H9 (cell line): ENCODE measurements at regions not wholly inside any gene's neighbourhood (a gene's known extent, or its start where the extent isn't known, plus 50 kb on each side); places are given as distances from the start of the nearest gene placed in this dataset.

Experiments used
- DNase-seq: peaks from one replicate; pipeline ENCODE4 v3.0.0-alpha.2; 2017
- H2AFZ ChIP-seq: one replicate; pipeline ENCODE4 v1.6.1; 2013; ENCODE audit warnings: mild to moderate bottlenecking, low read length, control low read depth, moderate library complexity
- H2AK5ac ChIP-seq: 2 replicates; pipeline ENCODE4 v1.6.1; 2013; ENCODE audit warnings: low read length, control low read depth, mixed read lengths; ENCODE audit not compliant: insufficient read length
- H2BK120ac ChIP-seq: one replicate; pipeline ENCODE4 v1.6.1; 2013; ENCODE audit warnings: low read depth, mild to moderate bottlenecking, low read length, control low read depth, inconsistent platforms; ENCODE audit not compliant: poor library complexity, severe bottlenecking
- H2BK12ac ChIP-seq: 2 replicates; pipeline ENCODE4 v1.6.1; 2013; ENCODE audit warnings: low read length, control low read depth, mixed read lengths, low read depth; ENCODE audit not compliant: insufficient read length
- H2BK15ac ChIP-seq: 2 replicates; pipeline ENCODE4 v1.6.1; 2013; ENCODE audit warnings: low read depth, low read length, control low read depth
- H2BK20ac ChIP-seq: one replicate; pipeline ENCODE4 v1.6.1; 2013; ENCODE audit warnings: low read depth, mild to moderate bottlenecking, low read length, control low read depth, inconsistent platforms; ENCODE audit not compliant: poor library complexity, severe bottlenecking
- H2BK5ac ChIP-seq: 2 replicates; pipeline ENCODE4 v1.6.1; 2013; ENCODE audit warnings: low read length, control low read depth, mixed read lengths; ENCODE audit not compliant: insufficient read length
- H3K14ac ChIP-seq: 2 replicates; pipeline ENCODE4 v1.6.1; 2013; ENCODE audit warnings: low read length, control low read depth; ENCODE audit not compliant: insufficient read depth
- H3K18ac ChIP-seq: 2 replicates; pipeline ENCODE4 v1.6.1; 2013; ENCODE audit warnings: low read depth, mild to moderate bottlenecking, mixed read lengths, low read length, control low read depth; ENCODE audit not compliant: insufficient read length
- H3K23ac ChIP-seq: 2 replicates; pipeline ENCODE4 v1.6.1; 2013; ENCODE audit warnings: low read length, control low read depth, mixed read lengths, low read depth; ENCODE audit not compliant: insufficient read length
- H3K23me2 ChIP-seq: 2 replicates; pipeline ENCODE4 v1.6.1; 2013; ENCODE audit warnings: low read depth, mild to moderate bottlenecking, mixed read lengths, low read length, control low read depth; ENCODE audit not compliant: insufficient read length, poor library complexity, severe bottlenecking
- H3K27ac ChIP-seq: 2 replicates; pipeline ENCODE4 v1.5.1; 2013; ENCODE audit warnings: low read length, control low read depth, mixed read lengths, low read depth; ENCODE audit not compliant: insufficient read length
- H3K27me3 ChIP-seq: 2 replicates; pipeline ENCODE4 v1.6.1; 2013; ENCODE audit warnings: low read length, control low read depth, inconsistent platforms; ENCODE audit not compliant: insufficient read depth
- H3K4ac ChIP-seq: 2 replicates; pipeline ENCODE4 v1.6.1; 2013; ENCODE audit warnings: low read depth, mild to moderate bottlenecking, control low read depth, inconsistent platforms, low read length, moderate library complexity
- H3K4me1 ChIP-seq: 2 replicates; pipeline ENCODE4 v1.6.1; 2013; ENCODE audit warnings: low read length, control low read depth, inconsistent platforms; ENCODE audit not compliant: insufficient read depth
- H3K4me2 ChIP-seq: 2 replicates; pipeline ENCODE4 v1.6.1; 2013; ENCODE audit warnings: low read length, control low read depth, mixed read lengths; ENCODE audit not compliant: insufficient read length, insufficient read depth
- H3K56ac ChIP-seq: 2 replicates; pipeline ENCODE4 v1.6.1; 2013; ENCODE audit warnings: low read depth, mild to moderate bottlenecking, mixed read lengths, low read length, control low read depth; ENCODE audit not compliant: insufficient read length
- H3K79me1 ChIP-seq: 2 replicates; pipeline ENCODE4 v1.6.1; 2013; ENCODE audit warnings: low read depth, mild to moderate bottlenecking, moderate library complexity, low read length, control low read depth, inconsistent platforms; ENCODE audit not compliant: insufficient read depth, poor library complexity, severe bottlenecking
- H3K79me2 ChIP-seq: 2 replicates; pipeline ENCODE4 v1.6.1; 2013; ENCODE audit warnings: low read length, control low read depth, inconsistent platforms; ENCODE audit not compliant: insufficient read depth
- H3K9ac ChIP-seq: 2 replicates; pipeline ENCODE4 v1.6.1; 2013; ENCODE audit warnings: low read length, control low read depth, mixed read lengths; ENCODE audit not compliant: insufficient read length; ENCODE audit errors: extremely low read depth
- H3K9me3 ChIP-seq: one replicate; pipeline ENCODE4 v1.6.1; 2013; ENCODE audit warnings: low read depth, low read length, inconsistent platforms; ENCODE audit not compliant: control insufficient read depth
- H3T11ph ChIP-seq: one replicate; pipeline ENCODE4 v1.6.1; 2013; ENCODE audit warnings: mild to moderate bottlenecking, low read length, control low read depth, inconsistent platforms
- H4K20me1 ChIP-seq: one replicate; pipeline ENCODE4 v1.6.1; 2013; ENCODE audit not compliant: control insufficient read depth, insufficient read length, insufficient read depth
- H4K5ac ChIP-seq: 2 replicates; pipeline ENCODE4 v1.6.1; 2013; ENCODE audit warnings: low read depth, mild to moderate bottlenecking, mixed read lengths, low read length, control low read depth; ENCODE audit not compliant: insufficient read length
- H4K8ac ChIP-seq: replicated peaks from 2 replicates; pipeline ENCODE4 v1.6.1; 2013; ENCODE audit warnings: low read length, control low read depth, mixed read lengths, low read depth; ENCODE audit not compliant: insufficient read length
- H4K91ac ChIP-seq: 2 replicates; pipeline ENCODE4 v1.6.1; 2013; ENCODE audit warnings: low read depth, mild to moderate bottlenecking, moderate library complexity, mixed read lengths, low read length, control low read depth; ENCODE audit not compliant: insufficient read length
- H3K27ac Mint-ChIP-seq, 3 experiments: 2 replicates in 2 of 3; 3 replicates in 1 of 3; pipeline ENCODE4 v1.8.0; 2020 to 2021; ENCODE audit warnings: mixed read lengths in 3 of 3, mild to moderate bottlenecking in 1 of 3, moderate library complexity in 1 of 3
- H3K27me3 Mint-ChIP-seq: 2 replicates; pipeline ENCODE4 v1.8.0; 2021; ENCODE audit warnings: low read depth, mild to moderate bottlenecking, moderate library complexity, mixed read lengths
- H3K36me3 Mint-ChIP-seq, 3 experiments: 2 replicates in 2 of 3; 3 replicates in 1 of 3; pipeline ENCODE4 v1.8.0; 2020 to 2021; ENCODE audit warnings: low read depth in 3 of 3, mixed read lengths in 3 of 3; ENCODE audit not compliant: insufficient read depth in 1 of 3
- H3K4me1 Mint-ChIP-seq, 2 experiments: 2 replicates each; pipeline ENCODE4 v1.8.0; 2020; ENCODE audit warnings: mixed read lengths in 2 of 2
- H3K4me3 Mint-ChIP-seq, 2 experiments: 2 replicates in 1 of 2; 3 replicates in 1 of 2; pipeline ENCODE4 v1.8.0; 2020 to 2021; ENCODE audit warnings: mild to moderate bottlenecking in 2 of 2, mixed read lengths in 2 of 2, moderate library complexity in 1 of 2
- H3K9me3 Mint-ChIP-seq, 2 experiments: 2 replicates in 1 of 2; 3 replicates in 1 of 2; pipeline ENCODE4 v1.8.0; 2020; ENCODE audit warnings: mild to moderate bottlenecking in 2 of 2, mixed read lengths in 2 of 2, moderate library complexity in 1 of 2
- WGBS: extraction: QIAGEN DNeasy Blood & Tissue Kit; methylation state at CpG from one replicate; pipeline ENCODE4 v1.1.7; 2013; ENCODE audit warnings: missing lambda C conversion rate, low lambda C conversion rate, mixed read lengths; ENCODE audit not compliant: insufficient read length; ENCODE audit errors: extremely low coverage; 5-methylcytosine and 5-hydroxymethylcytosine counted together
- TF ChIP-seq, protein P1 (sequence below): fragments of 200-600 bp; sonication (generic); conservative IDR thresholded peaks from 3 replicates; pipeline ENCODE4 v1.8.0; 2021; ENCODE audit warnings: antibody characterized with exemption, mild to moderate bottlenecking

DNA sequence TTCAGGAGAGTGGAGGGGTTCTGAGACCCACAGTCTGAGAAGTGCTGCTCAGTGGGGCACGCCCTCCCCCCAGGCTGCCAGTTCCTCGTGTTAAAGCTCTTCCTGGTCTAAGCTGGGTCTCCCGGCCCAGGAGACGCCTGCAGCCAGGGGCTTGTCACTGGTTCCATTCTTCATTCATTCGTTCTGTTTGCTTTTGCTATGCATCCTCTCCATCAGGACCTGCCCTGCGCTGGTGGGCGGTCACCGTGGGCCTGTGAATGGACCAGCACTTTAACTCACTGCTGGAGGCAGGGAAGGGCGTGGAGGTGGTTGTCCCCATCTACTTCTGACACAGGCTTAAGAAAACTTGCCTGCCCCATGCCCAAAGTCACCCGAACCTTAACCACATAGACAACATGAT lies 272.8 kb upstream of the HDAC4 start:
- H3K79me1 ChIP-seq = no peaks in the 10 kb centered on the region
- H3K23ac ChIP-seq = no peak overlapping the region
- no peaks in the 10 kb centered on the region for H3K23me2 ChIP-seq
- H2BK12ac ChIP-seq = no peak overlapping the region
- no peak overlapping the region for H4K5ac ChIP-seq
- H2BK15ac ChIP-seq = no peak overlapping the region
- no peak overlapping the region for H4K91ac ChIP-seq
- no peak overlapping the region for H3K9ac ChIP-seq
- no peak overlapping the region for H3K4me2 ChIP-seq
- Mint-ChIP-seq H3K9me3 (no peaks in the 10 kb centered on the region), H3K27ac (0 out of 7 replicates have a peak overlapping the region, but pooled peaks of 1 of the 3 experiments have one; percentile 7), H3K36me3 (no peaks in the 10 kb centered on the region; a peak in 1 of 7 replicates), H3K27me3 (peaks cover 10% of the 10 kb centered on the region), H3K4me3 (no peak overlapping the region), H3K4me1 (no peaks in the 10 kb centered on the region)
- no peak overlapping the region for H2AK5ac ChIP-seq
- H3K18ac ChIP-seq = no peak overlapping the region
- no peak overlapping the region for H3K56ac ChIP-seq
- H3K27ac ChIP-seq = no peak overlapping the region
- no peaks in the 10 kb centered on the region for H4K20me1 ChIP-seq
- no peak overlapping the region for H3T11ph ChIP-seq
- H4K8ac ChIP-seq = no peak overlapping the region
- TF ChIP-seq, protein P1, sequence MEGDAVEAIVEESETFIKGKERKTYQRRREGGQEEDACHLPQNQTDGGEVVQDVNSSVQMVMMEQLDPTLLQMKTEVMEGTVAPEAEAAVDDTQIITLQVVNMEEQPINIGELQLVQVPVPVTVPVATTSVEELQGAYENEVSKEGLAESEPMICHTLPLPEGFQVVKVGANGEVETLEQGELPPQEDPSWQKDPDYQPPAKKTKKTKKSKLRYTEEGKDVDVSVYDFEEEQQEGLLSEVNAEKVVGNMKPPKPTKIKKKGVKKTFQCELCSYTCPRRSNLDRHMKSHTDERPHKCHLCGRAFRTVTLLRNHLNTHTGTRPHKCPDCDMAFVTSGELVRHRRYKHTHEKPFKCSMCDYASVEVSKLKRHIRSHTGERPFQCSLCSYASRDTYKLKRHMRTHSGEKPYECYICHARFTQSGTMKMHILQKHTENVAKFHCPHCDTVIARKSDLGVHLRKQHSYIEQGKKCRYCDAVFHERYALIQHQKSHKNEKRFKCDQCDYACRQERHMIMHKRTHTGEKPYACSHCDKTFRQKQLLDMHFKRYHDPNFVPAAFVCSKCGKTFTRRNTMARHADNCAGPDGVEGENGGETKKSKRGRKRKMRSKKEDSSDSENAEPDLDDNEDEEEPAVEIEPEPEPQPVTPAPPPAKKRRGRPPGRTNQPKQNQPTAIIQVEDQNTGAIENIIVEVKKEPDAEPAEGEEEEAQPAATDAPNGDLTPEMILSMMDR = no peak
- no CpG with 5 or more reads among the region's 10 CpGs for WGBS
- no peak overlapping the region for H2AFZ ChIP-seq
- H3K79me2 ChIP-seq = no peaks in the 10 kb centered on the region
- no peak overlapping the region for H3K14ac ChIP-seq
- H3K27me3 ChIP-seq = no peaks in the 10 kb centered on the region
- no peaks in the 10 kb centered on the region for H3K4me1 ChIP-seq
- DNase-seq = no peak
- H2BK5ac ChIP-seq = no peak overlapping the region
- H3K4ac ChIP-seq = no peak overlapping the region
- no peak overlapping the region for H2BK120ac ChIP-seq
- no peak overlapping the region for H2BK20ac ChIP-seq
- H3K9me3 ChIP-seq = no peaks in the 10 kb centered on the region
